GM19467 (cell line): ENCODE measurements at regions not wholly inside any gene's neighbourhood (a gene's known extent, or its start where the extent isn't known, plus 50 kb on each side); places are given as distances from the start of the nearest gene placed in this dataset.
A peak's percentile ranks its signal among the peaks of the same experiment; 100 is the strongest.

ENCODE experiments used
- ATAC-seq: cut with Tn5 transposase; IDR thresholded peaks from one replicate; pipeline ENCODE4 v1.9.1; 2021; ENCODE audit warnings: mild to moderate bottlenecking, moderate library complexity; ENCODE audit not compliant: unreplicated experiment

- no peak for ATAC-seq
Observed at GRCh38 chr10:30793093-30793492, 163.5 kb upstream of the LYZL2 start.

GRCh38 chr10:30792025-30792424, 162.5 kb upstream of the LYZL2 start:
- ATAC-seq: no peak

GRCh38 chr10:30791197-30791611, 161.7 kb upstream of the LYZL2 start:
- ATAC-seq: no peak

GRCh38 chr10:30789806-30790205, 160.3 kb upstream of the LYZL2 start:
- no peak for ATAC-seq

- ATAC-seq: no peak
Observed at GRCh38 chr10:30788307-30788706, 158.8 kb upstream of the LYZL2 start.

- ATAC-seq: no peak
Observed at GRCh38 chr10:30786906-30787305, 157.4 kb upstream of the LYZL2 start.

GRCh38 chr10:30786131-30786530, 156.6 kb upstream of the LYZL2 start:
- ATAC-seq: no peak

- no peak for ATAC-seq
Observed at GRCh38 chr10:30784897-30785605, 155.5 kb upstream of the LYZL2 start.

GRCh38 chr10:30784524-30784896, 155.0 kb upstream of the LYZL2 start:
- no peak for ATAC-seq

GRCh38 chr10:30783939-30784501, 154.5 kb upstream of the LYZL2 start:
- ATAC-seq: no peak

GRCh38 chr10:30782537-30783461, 153.2 kb upstream of the LYZL2 start:
- ATAC-seq: peak; percentile 71

GRCh38 chr10:30782157-30782536, 152.6 kb upstream of the LYZL2 start:
- no peak for ATAC-seq

- no peak for ATAC-seq
Observed at GRCh38 chr10:30781670-30782121, 152.1 kb upstream of the LYZL2 start.

- no peak for ATAC-seq
Observed at GRCh38 chr10:30778769-30779168, 149.2 kb upstream of the LYZL2 start.

- no peak for ATAC-seq
Observed at GRCh38 chr10:30775779-30776591, 146.4 kb upstream of the LYZL2 start.

GRCh38 chr10:30774261-30774660, 144.7 kb upstream of the LYZL2 start:
- no peak for ATAC-seq

- ATAC-seq: no peak
Observed at GRCh38 chr10:30773501-30773900, 143.9 kb upstream of the LYZL2 start.

- ATAC-seq: no peak
Observed at GRCh38 chr10:30770816-30771215, 141.3 kb upstream of the LYZL2 start.

- no peak for ATAC-seq
Observed at GRCh38 chr10:30770229-30770628, 140.7 kb upstream of the LYZL2 start.

GRCh38 chr10:30769361-30769760, 139.8 kb upstream of the LYZL2 start:
- no peak for ATAC-seq

GRCh38 chr10:30765616-30766015, 136.1 kb upstream of the LYZL2 start:
- no peak for ATAC-seq
